ENCODE measurements at regions not wholly inside any gene's neighbourhood (a gene's known extent, or its start where the extent isn't known, plus 50 kb on each side); places are given as distances from the start of the nearest gene placed in this dataset.

GRCh38 chr21:25384782-25385181, 222.5 kb downstream of the MRPL39 start:
- no peak for DNase-seq

DNA sequence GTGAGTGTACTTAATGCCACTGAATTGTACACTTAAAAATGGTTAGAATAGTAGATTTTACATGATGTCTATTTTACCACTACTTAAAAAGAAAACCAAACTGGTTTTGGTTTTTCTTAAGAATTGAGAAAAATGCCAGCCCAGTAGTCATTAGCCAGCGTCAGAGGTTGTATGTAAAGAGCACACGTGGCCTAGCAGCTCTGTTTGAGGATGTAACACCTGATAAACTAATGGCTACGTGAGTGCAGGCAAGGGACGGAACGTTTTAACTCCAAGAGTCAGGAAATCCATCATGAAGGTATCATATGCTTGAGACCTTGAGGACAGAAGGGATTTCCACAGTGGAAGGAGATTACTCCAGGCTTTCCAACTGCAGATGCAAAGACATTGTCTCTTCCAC, 223.7 kb downstream of the MRPL39 start:
- DNase-seq: no peak

GRCh38 chr21:25381936-25382452, 225.3 kb downstream of the MRPL39 start:
- DNase-seq: no peak

GRCh38 chr21:25375675-25376074, 231.6 kb downstream of the MRPL39 start:
- DNase-seq: no peak

DNA sequence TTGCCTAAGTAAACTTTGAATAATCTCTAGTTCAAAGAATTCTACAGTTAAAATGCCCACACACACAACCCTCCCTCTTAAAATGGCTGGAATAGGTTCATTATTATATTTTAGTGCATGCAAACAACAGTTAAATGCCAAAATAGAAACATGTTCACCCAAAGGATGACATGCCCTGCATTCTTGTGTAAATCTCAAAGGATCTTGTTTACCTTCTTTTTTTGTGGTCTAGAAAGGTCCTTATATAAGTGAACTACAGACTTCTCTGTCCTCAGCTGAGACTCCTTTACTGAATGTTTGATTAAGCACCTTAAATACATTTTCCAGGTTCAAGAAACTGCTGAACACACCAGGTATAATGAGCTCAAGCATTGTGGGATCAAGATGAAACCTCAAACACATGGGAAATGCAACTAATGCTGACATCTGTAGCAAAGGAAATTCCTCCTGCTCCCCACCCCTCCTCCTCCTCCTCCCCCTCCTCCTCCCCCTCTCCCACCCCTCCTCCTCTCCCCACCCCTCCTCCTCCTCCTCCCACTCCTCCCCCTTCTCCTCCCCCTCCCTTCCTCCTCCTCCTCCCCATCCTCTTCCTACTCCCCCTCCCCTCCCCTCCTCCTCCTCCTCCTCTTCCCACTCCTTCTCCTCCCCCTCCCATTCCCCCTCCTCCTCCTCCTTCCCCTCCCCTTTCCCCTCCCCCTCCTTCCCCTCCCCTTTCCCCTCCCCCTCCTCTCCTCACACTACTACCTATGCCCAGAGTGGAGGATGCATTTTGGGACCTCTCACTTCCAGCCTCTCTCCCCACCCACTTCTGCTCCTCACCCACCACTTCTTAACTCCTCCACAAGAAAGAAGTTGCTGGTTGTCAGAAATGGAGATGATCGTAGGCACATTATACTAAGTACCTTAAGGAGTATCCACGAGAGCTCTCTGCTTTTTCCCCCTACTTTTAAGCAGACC, 233.9 kb downstream of the MRPL39 start:
- no peak for DNase-seq

DNA sequence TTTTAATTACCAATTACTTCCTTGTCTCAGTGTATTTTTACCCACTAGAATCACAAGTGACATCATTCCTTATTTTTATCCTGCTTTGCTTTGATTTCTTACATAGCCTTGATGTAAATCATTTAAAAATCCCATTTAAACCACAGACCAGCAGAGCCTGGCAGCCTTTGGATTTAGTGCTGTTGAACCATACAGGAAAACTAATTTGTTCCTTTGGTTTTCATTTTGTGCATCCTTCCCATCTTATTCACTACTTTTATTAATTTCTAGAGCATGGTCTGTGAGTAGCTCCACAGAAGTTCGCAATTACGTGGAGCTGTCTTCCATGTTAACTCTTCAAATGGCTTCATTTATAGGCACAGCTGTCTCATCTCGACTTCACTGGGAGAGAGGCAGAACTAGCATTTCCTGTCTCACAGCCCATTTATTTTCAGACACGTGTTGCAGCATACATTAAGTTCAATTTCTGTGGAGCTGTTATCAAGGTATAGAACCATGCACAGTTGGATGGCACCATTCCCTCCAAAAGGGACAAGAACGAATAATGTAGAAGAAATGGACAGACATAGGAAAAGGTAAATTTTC, 235.3 kb downstream of the MRPL39 start:
- DNase-seq: no peak

- DNase-seq: no peak
Measured at GRCh38 chr21:25370311-25370744, 237.0 kb downstream of the MRPL39 start.

- DNase-seq: no peak
Measured at GRCh38 chr21:25369524-25370300, 237.6 kb downstream of the MRPL39 start.

GRCh38 chr21:25368531-25368930, 238.8 kb downstream of the MRPL39 start:
- no peak for DNase-seq

DNA sequence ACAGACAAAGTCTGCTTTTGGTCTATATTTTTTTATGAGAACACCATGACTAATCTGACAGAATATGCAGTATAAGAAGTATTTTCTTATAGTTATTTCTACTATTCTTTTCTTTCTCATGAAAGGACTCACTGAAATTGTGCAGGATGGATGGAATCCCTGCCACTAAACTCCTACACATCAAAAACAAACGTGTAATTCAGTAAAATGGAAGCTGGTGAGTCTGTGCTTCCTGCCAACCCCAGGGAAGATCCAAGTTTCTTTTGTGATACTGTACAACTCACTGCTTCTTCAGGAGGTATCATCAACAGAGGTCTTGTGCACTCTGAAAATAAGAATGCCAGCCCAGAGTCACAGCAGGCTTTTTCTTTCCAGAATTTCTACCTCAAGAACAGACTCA, 241.2 kb downstream of the MRPL39 start:
- DNase-seq: no peak

GRCh38 chr21:25362375-25363267, 244.7 kb downstream of the MRPL39 start:
- DNase-seq: no peak

GRCh38 chr21:25361765-25362164, 245.5 kb downstream of the MRPL39 start:
- no peak for DNase-seq

GRCh38 chr21:25361097-25361496, 246.2 kb downstream of the MRPL39 start:
- DNase-seq: no peak

DNA sequence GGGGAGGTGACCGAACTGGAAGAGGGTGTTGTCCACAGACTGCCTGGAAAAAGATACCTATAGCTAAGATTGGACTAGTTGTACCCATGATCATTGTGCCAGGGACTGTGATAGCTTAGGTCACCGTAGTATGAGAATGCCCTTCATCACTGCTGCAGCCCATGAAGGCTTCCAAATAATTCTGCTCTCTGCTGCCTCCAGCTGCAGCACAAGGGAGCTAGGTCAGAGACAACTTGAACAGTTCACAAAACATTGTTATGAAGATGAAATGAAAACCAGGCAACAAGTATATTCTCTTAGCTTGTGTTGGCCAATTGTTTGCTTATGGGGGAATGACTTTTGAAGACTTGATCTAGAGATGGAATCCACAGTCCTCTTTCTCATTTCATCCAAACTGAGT, 246.7 kb downstream of the MRPL39 start:
- no peak for DNase-seq

DNA sequence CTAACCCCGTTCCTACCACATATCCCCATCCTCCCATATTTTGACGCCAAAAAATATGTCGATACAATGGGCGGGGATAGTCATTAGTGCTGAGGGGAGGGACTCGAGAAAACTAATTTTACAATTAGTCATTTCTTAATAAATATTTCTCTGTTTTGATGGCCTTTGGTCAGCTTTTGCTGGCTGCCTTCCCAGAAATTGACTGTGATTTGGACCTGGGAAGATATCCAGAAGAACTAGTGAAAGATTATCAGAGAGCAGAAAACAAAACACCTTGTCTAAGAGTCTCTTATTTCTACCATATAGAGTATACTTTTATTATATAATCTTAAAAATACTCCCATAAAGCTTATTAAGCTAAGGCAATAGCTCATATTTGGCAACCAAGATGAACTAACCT, 247.6 kb downstream of the MRPL39 start:
- DNase-seq: no peak

DNA sequence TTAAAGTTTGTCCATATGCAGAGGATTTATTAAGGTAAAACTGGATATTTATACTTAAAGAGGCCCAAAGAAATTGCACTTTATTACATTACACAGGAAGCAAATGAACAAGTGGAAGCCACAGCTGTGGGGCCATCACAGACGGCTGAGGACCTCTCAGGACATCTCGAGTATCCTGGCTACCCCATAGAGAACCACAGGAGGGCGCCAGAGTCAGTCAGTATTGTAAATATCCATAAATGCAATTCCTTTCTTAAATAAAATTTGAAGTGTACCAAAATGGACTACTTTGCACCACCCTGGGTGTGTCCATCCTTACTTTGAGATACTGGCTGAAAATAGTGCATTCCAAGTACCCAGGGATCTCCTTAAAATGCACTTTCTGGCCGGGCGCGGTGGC, 257.2 kb downstream of the MRPL39 start:
- DNase-seq: peak in 1 of 58 donors; percentile 0

GRCh38 chr21:25343774-25344545, 263.3 kb downstream of the MRPL39 start:
- no peak for DNase-seq

DNA sequence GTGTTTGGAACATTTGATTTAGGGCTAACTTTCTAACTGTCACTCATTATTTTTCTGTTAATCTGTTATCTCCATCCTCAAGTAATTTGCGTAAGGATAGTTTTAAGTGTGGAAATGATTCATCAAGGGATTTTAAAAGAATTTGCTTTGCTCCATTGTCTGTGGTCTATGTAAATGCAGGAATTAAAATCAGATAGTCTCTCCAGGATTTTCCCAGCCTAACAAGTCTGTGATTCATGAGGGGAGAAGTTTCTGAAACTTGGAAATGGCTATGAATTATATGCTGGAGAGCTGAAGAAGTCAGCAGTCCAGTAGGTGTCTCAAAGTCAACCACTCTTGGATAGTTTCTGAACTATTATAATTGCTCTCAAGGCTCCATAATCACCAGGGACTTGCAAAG, 264.5 kb downstream of the MRPL39 start:
- no peak for DNase-seq

DNA sequence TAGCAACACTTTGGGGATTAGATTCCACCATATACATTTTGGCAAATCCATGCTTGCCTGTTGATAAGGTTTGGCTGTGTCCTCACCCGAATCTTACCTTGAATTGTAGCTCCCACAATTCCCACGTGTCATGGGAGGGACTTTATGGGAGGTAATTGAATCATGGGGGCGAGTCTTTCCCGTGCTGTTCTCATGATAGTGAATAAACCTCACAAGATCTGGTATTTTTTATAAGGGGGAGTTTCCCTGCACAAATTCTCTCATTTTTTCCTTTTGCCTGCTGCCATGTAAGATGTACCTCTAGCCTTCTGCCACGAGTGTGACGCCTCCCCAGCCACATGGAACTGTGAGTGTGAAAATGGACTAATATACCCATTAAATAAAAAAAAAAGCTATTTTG, 265.3 kb downstream of the MRPL39 start:
- DNase-seq: no peak

DNA sequence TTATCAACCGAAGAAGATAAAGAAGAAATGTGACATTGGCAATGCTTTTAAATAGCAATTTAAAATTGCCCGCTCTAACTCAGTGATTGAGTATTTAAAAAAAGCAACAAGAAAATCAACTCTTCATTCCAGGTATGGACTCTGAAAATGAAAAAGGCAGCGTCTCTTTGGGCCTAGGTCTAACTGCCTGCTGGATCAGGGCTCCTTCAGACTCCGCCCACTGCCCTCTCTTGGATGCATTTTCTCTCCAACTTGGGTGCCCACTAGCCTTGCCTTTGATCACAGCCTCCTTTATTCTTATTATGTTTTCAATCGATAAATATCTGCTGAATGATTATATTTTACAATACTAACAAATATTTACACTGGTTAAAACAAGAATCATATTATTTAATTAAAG, 268.9 kb downstream of the MRPL39 start:
- no peak for DNase-seq

Data from anterior cingulate cortex (tissue), 58 donors.